ENCODE measurements at regions not wholly inside any gene's neighbourhood (a gene's known extent, or its start where the extent isn't known, plus 50 kb on each side); places are given as distances from the start of the nearest gene placed in this dataset.
"Not testable (repeated sequence)": the region's sequence is repeated elsewhere in the genome, so short reads cannot be mapped to it uniquely, and the experiment has no call there.

- no peak overlapping the region for H4K8ac ChIP-seq (ENCODE audit: low read depth, low read length)
- H3K27ac ChIP-seq (replicated peaks; ENCODE audit: low read length), result no peak overlapping the region
- no peak for DNase-seq (ENCODE audit: low spot score)
- no peaks in the 10 kb centered on the region for H3K36me3 ChIP-seq (replicated peaks in 1 of 2; ENCODE audit: control insufficient read depth in 2 of 2, insufficient read depth in 2 of 2, low read length in 2 of 2)
- no peaks in the 10 kb centered on the region for H3K79me1 ChIP-seq (ENCODE audit: low read depth, low read length)
- H3K23ac ChIP-seq (ENCODE audit: low read depth, low read length, poor library complexity), result no peak overlapping the region
- no peak overlapping the region for H2BK120ac ChIP-seq (ENCODE audit: low read depth, low read length)
- H3K9me3 ChIP-seq (replicated peaks in 1 of 2; ENCODE audit: control insufficient read depth in 2 of 2, insufficient read depth in 1 of 2, low read depth in 1 of 2, low read length in 2 of 2), result no peaks in the 10 kb centered on the region
- no peak overlapping the region for H4K91ac ChIP-seq (ENCODE audit: low read depth, low read length, poor library complexity)
- H3K27me3 ChIP-seq (ENCODE audit: control insufficient read depth in 3 of 3, insufficient read depth in 3 of 3, low read depth in 1 of 3, low read length in 3 of 3), result no peaks in the 10 kb centered on the region
- no peak overlapping the region for H2BK12ac ChIP-seq (ENCODE audit: low read length)
- no peak overlapping the region for H3K14ac ChIP-seq (ENCODE audit: low read length)
- H2AFZ ChIP-seq (ENCODE audit: low read length), result no peak overlapping the region
- H3K4me2 ChIP-seq (ENCODE audit: insufficient read depth, low read length, poor library complexity, severe bottlenecking), result no peak overlapping the region
- no peak overlapping the region for H3K4ac ChIP-seq (ENCODE audit: low read length)
- no peak overlapping the region for H2BK15ac ChIP-seq (ENCODE audit: low read length)
- no peak overlapping the region for H3K18ac ChIP-seq (ENCODE audit: low read length)
- no peak overlapping the region for H2BK5ac ChIP-seq (ENCODE audit: low read length)
- H3K9ac ChIP-seq (ENCODE audit: low read depth, low read length, poor library complexity), result no peak overlapping the region
- WGBS, 2 donors (ENCODE audit: extremely low coverage in 2 of 2, insufficient read length in 2 of 2, insufficient replicate concordance in 1 of 2), result no CpG with 5 or more reads among the region's 5 CpGs
- no peak overlapping the region for H2AK5ac ChIP-seq (ENCODE audit: low read depth, low read length)
- peaks cover 0 to 4% of the 10 kb centered on the region in 2 donors for H3K4me1 ChIP-seq (ENCODE audit: control insufficient read depth in 2 of 2, insufficient read depth in 1 of 2, low read depth in 1 of 2, low read length in 2 of 2)
- no peak overlapping the region for H3K4me3 ChIP-seq (ENCODE audit: low read length in 2 of 2)
Measured at GRCh38 chr11:92087725-92088537, 136.7 kb upstream of the FAT3 start.

GRCh38 chr11:92083123-92083522 lies 141.5 kb upstream of the FAT3 start:
- Histone ChIP-seq H3K79me1 (ENCODE audit: low read depth, low read length) (no peaks in the 10 kb centered on the region), H2AK5ac (ENCODE audit: low read depth, low read length) (no peak overlapping the region), H3K9me3 (replicated peaks in 1 of 2; ENCODE audit: control insufficient read depth in 2 of 2, insufficient read depth in 1 of 2, low read depth in 1 of 2, low read length in 2 of 2) (no peaks in the 10 kb centered on the region), H4K91ac (ENCODE audit: low read depth, low read length, poor library complexity) (no peak overlapping the region), H3K27me3 (ENCODE audit: control insufficient read depth in 3 of 3, insufficient read depth in 3 of 3, low read depth in 1 of 3, low read length in 3 of 3) (no peaks in the 10 kb centered on the region), H2BK15ac (ENCODE audit: low read length) (no peak overlapping the region), H2AFZ (ENCODE audit: low read length) (no peak overlapping the region), H3K9ac (ENCODE audit: low read depth, low read length, poor library complexity) (no peak overlapping the region), H3K4me2 (ENCODE audit: insufficient read depth, low read length, poor library complexity, severe bottlenecking) (no peak overlapping the region), H3K4me1 (ENCODE audit: control insufficient read depth in 2 of 2, insufficient read depth in 1 of 2, low read depth in 1 of 2, low read length in 2 of 2) (peaks cover 0 to 2% of the 10 kb centered on the region in 2 donors), H3K4ac (ENCODE audit: low read length) (no peak overlapping the region), H3K4me3 (ENCODE audit: low read length in 2 of 2) (no peak overlapping the region), H3K18ac (ENCODE audit: low read length) (no peak overlapping the region), H3K23ac (ENCODE audit: low read depth, low read length, poor library complexity) (no peak overlapping the region), H2BK12ac (ENCODE audit: low read length) (no peak overlapping the region), H2BK120ac (ENCODE audit: low read depth, low read length) (no peak overlapping the region), H2BK5ac (ENCODE audit: low read length) (no peak overlapping the region), H3K27ac (replicated peaks; ENCODE audit: low read length) (no peak overlapping the region), H3K36me3 (replicated peaks in 1 of 2; ENCODE audit: control insufficient read depth in 2 of 2, insufficient read depth in 2 of 2, low read length in 2 of 2) (no peaks in the 10 kb centered on the region), H4K8ac (ENCODE audit: low read depth, low read length) (no peak overlapping the region), H3K14ac (ENCODE audit: low read length) (no peak overlapping the region)
- no CpG with 5 or more reads among the region's 3 CpGs for WGBS, 2 donors (ENCODE audit: extremely low coverage in 2 of 2, insufficient read length in 2 of 2, insufficient replicate concordance in 1 of 2)
- no peak for DNase-seq (ENCODE audit: low spot score)

GRCh38 chr11:92082652-92083051 lies 142.0 kb upstream of the FAT3 start:
- H2BK12ac ChIP-seq (ENCODE audit: low read length), result no peak overlapping the region
- no peaks in the 10 kb centered on the region for H3K9me3 ChIP-seq (replicated peaks in 1 of 2; ENCODE audit: control insufficient read depth in 2 of 2, insufficient read depth in 1 of 2, low read depth in 1 of 2, low read length in 2 of 2)
- no peak overlapping the region for H4K91ac ChIP-seq (ENCODE audit: low read depth, low read length, poor library complexity)
- DNase-seq (ENCODE audit: low spot score), result no peak
- H2BK5ac ChIP-seq (ENCODE audit: low read length), result no peak overlapping the region
- no peak overlapping the region for H3K23ac ChIP-seq (ENCODE audit: low read depth, low read length, poor library complexity)
- H4K8ac ChIP-seq (ENCODE audit: low read depth, low read length), result no peak overlapping the region
- H3K18ac ChIP-seq (ENCODE audit: low read length), result no peak overlapping the region
- no peak overlapping the region for H3K27ac ChIP-seq (replicated peaks; ENCODE audit: low read length)
- H3K4ac ChIP-seq (ENCODE audit: low read length), result no peak overlapping the region
- no peaks in the 10 kb centered on the region for H3K79me1 ChIP-seq (ENCODE audit: low read depth, low read length)
- no peaks in the 10 kb centered on the region for H3K4me1 ChIP-seq (ENCODE audit: control insufficient read depth in 2 of 2, insufficient read depth in 1 of 2, low read depth in 1 of 2, low read length in 2 of 2)
- H2BK120ac ChIP-seq (ENCODE audit: low read depth, low read length), result no peak overlapping the region
- H3K4me3 ChIP-seq (ENCODE audit: low read length in 2 of 2), result no peak overlapping the region
- H3K27me3 ChIP-seq (ENCODE audit: control insufficient read depth in 3 of 3, insufficient read depth in 3 of 3, low read depth in 1 of 3, low read length in 3 of 3), result no peaks in the 10 kb centered on the region
- no peak overlapping the region for H2BK15ac ChIP-seq (ENCODE audit: low read length)
- H3K14ac ChIP-seq (ENCODE audit: low read length), result no peak overlapping the region
- no peak overlapping the region for H3K9ac ChIP-seq (ENCODE audit: low read depth, low read length, poor library complexity)
- H3K36me3 ChIP-seq (replicated peaks in 1 of 2; ENCODE audit: control insufficient read depth in 2 of 2, insufficient read depth in 2 of 2, low read length in 2 of 2), result no peaks in the 10 kb centered on the region
- H2AK5ac ChIP-seq (ENCODE audit: low read depth, low read length), result no peak overlapping the region
- H2AFZ ChIP-seq (ENCODE audit: low read length), result no peak overlapping the region
- H3K4me2 ChIP-seq (ENCODE audit: insufficient read depth, low read length, poor library complexity, severe bottlenecking), result no peak overlapping the region

- not testable (repeated sequence) for H3K27ac ChIP-seq (replicated peaks; ENCODE audit: low read length); H2BK12ac ChIP-seq (ENCODE audit: low read length); H4K91ac ChIP-seq (ENCODE audit: low read depth, low read length, poor library complexity); H3K4me3 ChIP-seq (ENCODE audit: low read length in 2 of 2); H3K79me1 ChIP-seq (ENCODE audit: low read depth, low read length); H2BK15ac ChIP-seq (ENCODE audit: low read length); H2BK5ac ChIP-seq (ENCODE audit: low read length); H3K4ac ChIP-seq (ENCODE audit: low read length); H3K4me1 ChIP-seq (ENCODE audit: control insufficient read depth in 2 of 2, insufficient read depth in 1 of 2, low read depth in 1 of 2, low read length in 2 of 2); H3K4me2 ChIP-seq (ENCODE audit: insufficient read depth, low read length, poor library complexity, severe bottlenecking); H3K23ac ChIP-seq (ENCODE audit: low read depth, low read length, poor library complexity); H2BK120ac ChIP-seq (ENCODE audit: low read depth, low read length); H3K18ac ChIP-seq (ENCODE audit: low read length); H3K36me3 ChIP-seq (replicated peaks in 1 of 2; ENCODE audit: control insufficient read depth in 2 of 2, insufficient read depth in 2 of 2, low read length in 2 of 2); DNase-seq (ENCODE audit: low spot score); H2AFZ ChIP-seq (ENCODE audit: low read length); H3K27me3 ChIP-seq (ENCODE audit: control insufficient read depth in 3 of 3, insufficient read depth in 3 of 3, low read depth in 1 of 3, low read length in 3 of 3); H2AK5ac ChIP-seq (ENCODE audit: low read depth, low read length); H3K9ac ChIP-seq (ENCODE audit: low read depth, low read length, poor library complexity); H3K9me3 ChIP-seq (replicated peaks in 1 of 2; ENCODE audit: control insufficient read depth in 2 of 2, insufficient read depth in 1 of 2, low read depth in 1 of 2, low read length in 2 of 2); H4K8ac ChIP-seq (ENCODE audit: low read depth, low read length); H3K14ac ChIP-seq (ENCODE audit: low read length)
- WGBS, 2 donors (ENCODE audit: extremely low coverage in 2 of 2, insufficient read length in 2 of 2, insufficient replicate concordance in 1 of 2), result no CpG with 5 or more reads among the region's 1 CpG
Measured at GRCh38 chr11:92074498-92074897, 150.1 kb upstream of the FAT3 start.
